SJSA1 (cell line): ENCODE measurements at regions not wholly inside any gene's neighbourhood (a gene's known extent, or its start where the extent isn't known, plus 50 kb on each side); places are given as distances from the start of the nearest gene placed in this dataset.

Source experiments
- DNase-seq, 2 experiments: peaks; one replicate each; pipeline ENCODE4 v3.0.0-alpha.2; 2015 to 2020; ENCODE audit warnings: low spot score in 2 of 2, low read depth in 1 of 2
- H3K27ac ChIP-seq: fragments of 250-450 bp; sonication (Bioruptor Pico); 2 replicates; pipeline ENCODE4 v1.5.1; 2020; ENCODE audit warnings: mild to moderate bottlenecking, moderate library complexity
- H3K27me3 ChIP-seq: fragments of 250-450 bp; sonication (Bioruptor Pico); replicated peaks from 2 replicates; pipeline ENCODE4 v1.5.1; 2020; ENCODE audit warnings: mild to moderate bottlenecking, moderate library complexity
- H3K36me3 ChIP-seq: fragments of 250-450 bp; sonication (Bioruptor Pico); 2 replicates; pipeline ENCODE4 v1.5.1; 2020; ENCODE audit warnings: mild to moderate bottlenecking
- H3K4me1 ChIP-seq: fragments of 250-450 bp; sonication (Bioruptor Pico); replicated peaks from 2 replicates; pipeline ENCODE4 v1.6.1; 2021; ENCODE audit warnings: mild to moderate bottlenecking
- H3K4me3 ChIP-seq: fragments of 250-450 bp; sonication (Bioruptor Pico); 2 replicates; pipeline ENCODE4 v1.5.1; 2020; ENCODE audit warnings: mild to moderate bottlenecking
- H3K9me3 ChIP-seq: fragments of 250-450 bp; sonication (Bioruptor Pico); replicated peaks from 2 replicates; pipeline ENCODE4 v1.5.1; 2020; ENCODE audit warnings: mild to moderate bottlenecking

DNA sequence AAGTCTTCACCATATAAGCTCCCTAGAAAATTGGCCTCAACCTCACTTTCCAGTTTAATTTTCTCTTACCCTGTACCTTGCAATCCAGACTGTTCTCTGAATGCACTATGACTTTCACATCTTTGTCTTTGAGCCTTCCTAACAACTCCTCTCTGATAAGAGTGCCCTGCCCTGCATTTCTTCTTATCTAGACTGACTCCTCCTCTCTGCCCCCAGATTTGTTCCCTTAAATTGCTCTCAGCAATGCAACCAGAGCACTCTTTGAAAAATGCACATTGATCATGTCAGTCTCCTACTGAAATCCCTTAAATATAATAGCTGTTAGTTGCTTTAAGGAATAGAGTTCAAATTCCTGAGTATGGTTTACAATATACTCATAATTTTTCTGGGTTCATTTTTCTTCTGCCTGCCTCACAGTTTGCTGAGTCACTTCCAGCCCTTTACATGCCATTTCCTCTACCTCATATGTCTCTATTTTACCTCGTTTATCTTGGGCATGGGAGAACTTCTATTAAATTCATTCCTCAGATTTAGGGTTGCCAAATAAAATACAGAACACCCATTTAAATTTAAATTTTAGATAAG, 582.7 kb upstream of the AADAT start:
- no peak for DNase-seq
- Histone ChIP-seq H3K9me3 (no peaks in the 10 kb centered on the region), H3K4me1 (no peaks in the 10 kb centered on the region), H3K4me3 (no peak overlapping the region), H3K36me3 (no peaks in the 10 kb centered on the region), H3K27me3 (no peaks in the 10 kb centered on the region), H3K27ac (no peak overlapping the region)

DNA sequence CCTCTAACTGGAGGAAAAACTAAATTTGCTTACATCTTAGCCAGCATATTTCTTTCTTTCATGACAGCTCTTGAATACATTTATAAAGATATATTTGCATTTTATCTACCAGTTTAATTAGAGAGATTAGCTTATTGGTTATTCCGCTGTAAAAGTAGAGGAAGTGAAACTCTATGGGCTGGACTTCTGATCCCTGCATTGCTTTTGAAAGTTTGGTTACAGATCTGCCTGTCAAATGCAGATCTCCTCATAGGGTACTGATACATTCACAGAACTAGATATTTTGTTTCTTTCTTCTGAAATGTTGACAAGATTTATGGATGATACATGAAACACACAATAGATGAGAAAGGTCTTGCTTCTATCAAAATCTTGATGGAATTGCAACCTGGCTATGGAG, 581.4 kb upstream of the AADAT start:
- DNase-seq: no peak
- Histone ChIP-seq H3K9me3 (no peaks in the 10 kb centered on the region; the same call in 1 of the 2 replicates), H3K27ac (no peak overlapping the region), H3K27me3 (no peaks in the 10 kb centered on the region), H3K4me1 (no peaks in the 10 kb centered on the region), H3K36me3 (no peaks in the 10 kb centered on the region), H3K4me3 (no peak overlapping the region)

DNA sequence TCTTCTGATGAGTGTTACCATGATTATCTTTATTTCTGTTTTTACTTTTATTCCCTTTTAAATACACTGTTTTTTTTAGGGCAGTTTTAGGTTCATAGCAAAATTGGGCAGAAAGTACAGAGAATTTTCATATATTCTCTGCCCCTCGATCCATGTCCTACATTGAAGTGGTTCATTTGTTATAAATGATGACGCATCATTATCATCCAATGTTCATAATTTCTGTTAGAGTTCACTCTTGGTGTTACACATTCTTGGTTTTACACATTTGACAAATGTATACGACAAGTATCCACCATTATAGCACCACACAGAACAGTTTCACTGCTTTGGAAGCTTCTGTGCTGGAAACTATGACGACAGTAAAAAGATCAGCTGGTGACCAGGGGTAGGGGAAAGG, 578.1 kb upstream of the AADAT start:
- no peak for DNase-seq
- Histone ChIP-seq H3K27ac (no peak overlapping the region), H3K36me3 (no peaks in the 10 kb centered on the region), H3K27me3 (no peaks in the 10 kb centered on the region), H3K4me3 (no peak overlapping the region), H3K4me1 (no peaks in the 10 kb centered on the region), H3K9me3 (no peaks in the 10 kb centered on the region; the same call in 1 of the 2 replicates)

DNA sequence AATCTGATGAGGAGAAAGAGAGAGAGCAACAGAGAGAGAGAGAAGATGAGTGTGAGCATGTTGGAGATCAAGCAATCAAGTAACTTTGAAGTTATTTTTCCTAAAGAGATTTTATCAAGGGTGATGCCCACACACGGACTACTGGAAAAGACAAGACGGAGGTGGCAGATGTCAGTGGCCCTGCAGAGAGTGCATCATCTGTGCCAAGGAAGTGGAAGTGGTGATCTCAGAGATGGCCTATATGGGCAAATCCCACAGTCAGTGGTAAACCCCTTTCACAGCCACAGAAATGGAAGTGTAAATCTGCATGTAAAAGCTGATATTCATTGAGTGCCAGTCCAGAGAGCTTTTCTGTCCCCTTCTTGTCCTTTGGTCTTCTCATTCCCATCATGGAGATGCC, 577.2 kb upstream of the AADAT start:
- Histone ChIP-seq H3K27ac (no peak overlapping the region), H3K4me1 (no peaks in the 10 kb centered on the region), H3K9me3 (no peaks in the 10 kb centered on the region; the same call in 1 of the 2 replicates), H3K27me3 (no peaks in the 10 kb centered on the region), H3K4me3 (no peak overlapping the region), H3K36me3 (no peaks in the 10 kb centered on the region)
- DNase-seq: no peak

DNA sequence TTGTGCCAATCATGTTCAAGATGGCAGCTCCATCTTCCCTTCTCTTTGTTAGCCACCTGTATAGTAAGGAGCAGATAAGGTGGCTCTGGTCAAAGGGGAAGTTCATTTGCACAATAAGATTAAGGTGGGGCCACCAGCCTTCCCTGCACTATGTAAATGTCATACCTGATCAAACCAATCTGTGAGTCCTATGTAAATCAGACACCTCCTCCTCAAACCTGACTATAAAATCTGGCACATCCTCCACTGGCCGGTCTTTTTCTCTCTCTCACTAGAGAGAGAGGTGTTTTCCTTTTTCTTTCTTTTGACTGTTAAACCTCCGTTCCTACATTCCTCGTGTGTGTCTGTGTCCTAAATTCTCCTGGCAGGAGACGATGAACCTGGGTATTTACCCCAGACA, 572.5 kb upstream of the AADAT start:
- no peaks in the 10 kb centered on the region; the same call in 1 of the 2 replicates for H3K9me3 ChIP-seq
- H3K27ac ChIP-seq: no peak overlapping the region
- no peaks in the 10 kb centered on the region for H3K27me3 ChIP-seq
- H3K4me1 ChIP-seq: no peaks in the 10 kb centered on the region
- no peak overlapping the region for H3K4me3 ChIP-seq
- no peak for DNase-seq
- no peaks in the 10 kb centered on the region for H3K36me3 ChIP-seq

DNA sequence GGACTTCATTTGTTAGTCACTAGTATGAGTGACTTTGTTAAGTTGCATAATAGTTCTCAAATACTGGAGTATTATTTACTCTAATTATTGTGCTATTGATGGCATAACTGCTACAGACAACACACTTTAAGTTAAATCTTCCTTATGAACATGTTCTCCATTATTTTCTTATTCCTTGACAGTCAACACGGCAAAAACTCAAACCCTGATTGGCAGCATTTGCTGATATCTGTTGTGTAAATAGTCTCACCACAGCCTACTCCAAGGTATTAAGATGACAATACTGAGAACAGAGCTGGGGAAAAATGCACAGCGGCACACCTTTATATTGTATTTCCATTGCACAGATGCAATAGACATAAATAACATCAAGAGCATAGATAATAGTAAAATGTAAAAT, 568.0 kb upstream of the AADAT start:
- DNase-seq: no peak

DNA sequence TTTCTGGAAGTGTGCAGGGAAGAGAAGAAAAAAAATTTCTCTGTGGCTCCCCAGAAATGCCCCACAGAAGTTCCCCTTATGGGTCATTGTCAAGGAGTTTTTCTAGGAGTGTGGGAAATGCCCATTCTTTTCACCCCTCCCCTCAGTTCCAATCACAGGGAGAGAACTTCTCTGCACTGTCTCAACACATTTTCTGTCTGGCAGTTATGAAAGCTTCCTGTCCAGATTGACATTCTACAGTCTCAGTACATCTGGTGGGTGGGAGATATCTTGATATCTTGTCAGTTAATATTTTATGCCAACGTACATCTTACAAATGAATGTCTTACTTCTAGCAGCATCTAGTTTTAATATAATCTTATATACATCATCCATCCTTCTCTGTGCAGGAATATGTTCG, 566.8 kb upstream of the AADAT start:
- Histone ChIP-seq H3K36me3 (no peaks in the 10 kb centered on the region), H3K9me3 (no peaks in the 10 kb centered on the region), H3K27ac (no peak overlapping the region), H3K4me3 (no peak overlapping the region), H3K27me3 (no peaks in the 10 kb centered on the region), H3K4me1 (no peaks in the 10 kb centered on the region)
- no peak for DNase-seq

More for the DNA sequence above, 568.0 kb upstream of the AADAT start:
- Histone ChIP-seq H3K4me3 (no peak overlapping the region), H3K9me3 (no peaks in the 10 kb centered on the region), H3K36me3 (no peaks in the 10 kb centered on the region), H3K4me1 (no peaks in the 10 kb centered on the region), H3K27me3 (no peaks in the 10 kb centered on the region), H3K27ac (no peak overlapping the region)

DNA sequence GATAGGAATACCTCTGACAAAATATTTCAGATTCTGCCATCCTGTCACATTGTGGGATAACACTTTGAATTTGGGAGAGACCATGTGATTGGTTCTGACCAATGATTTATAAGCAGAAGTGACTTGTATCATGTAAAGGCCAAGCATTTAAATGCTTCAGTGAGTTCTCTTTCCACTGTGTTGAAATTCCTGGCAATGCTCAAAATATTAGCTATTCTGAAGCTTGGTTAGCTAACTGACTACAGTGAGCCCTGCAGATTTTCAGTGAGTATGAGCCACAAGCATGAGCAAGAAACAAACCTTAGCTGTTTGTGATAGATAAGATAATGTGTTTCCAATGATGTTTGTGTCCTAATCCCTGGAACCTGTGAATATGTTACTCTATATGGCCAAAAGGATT, 562.8 kb upstream of the AADAT start:
- H3K4me1 ChIP-seq: no peaks in the 10 kb centered on the region
- no peak overlapping the region for H3K4me3 ChIP-seq
- H3K27ac ChIP-seq: no peak overlapping the region
- DNase-seq: no peak
- no peaks in the 10 kb centered on the region for H3K9me3 ChIP-seq
- H3K27me3 ChIP-seq: no peaks in the 10 kb centered on the region
- no peaks in the 10 kb centered on the region for H3K36me3 ChIP-seq

DNA sequence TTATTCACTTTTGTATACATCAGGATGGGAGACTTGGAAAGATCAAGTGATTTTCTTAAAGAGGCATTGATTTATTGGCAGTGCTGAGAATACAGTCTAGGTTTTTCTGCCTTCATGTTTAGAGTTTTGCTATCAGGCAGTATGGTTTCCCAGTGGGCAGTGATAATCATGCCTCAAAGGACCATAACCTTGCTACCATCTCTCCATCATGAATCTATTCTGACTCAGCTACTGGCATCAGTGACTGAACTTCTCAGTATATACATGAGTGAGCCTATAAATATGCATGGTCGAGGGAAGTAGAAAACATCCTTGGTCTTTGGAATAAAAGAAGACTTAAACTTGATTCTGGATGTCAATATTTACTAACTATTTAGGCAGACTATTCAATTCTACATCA, 562.0 kb upstream of the AADAT start:
- no peak for DNase-seq
- Histone ChIP-seq H3K27me3 (no peaks in the 10 kb centered on the region), H3K36me3 (no peaks in the 10 kb centered on the region), H3K27ac (no peak overlapping the region), H3K4me3 (no peak overlapping the region), H3K4me1 (no peaks in the 10 kb centered on the region), H3K9me3 (no peaks in the 10 kb centered on the region)

DNA sequence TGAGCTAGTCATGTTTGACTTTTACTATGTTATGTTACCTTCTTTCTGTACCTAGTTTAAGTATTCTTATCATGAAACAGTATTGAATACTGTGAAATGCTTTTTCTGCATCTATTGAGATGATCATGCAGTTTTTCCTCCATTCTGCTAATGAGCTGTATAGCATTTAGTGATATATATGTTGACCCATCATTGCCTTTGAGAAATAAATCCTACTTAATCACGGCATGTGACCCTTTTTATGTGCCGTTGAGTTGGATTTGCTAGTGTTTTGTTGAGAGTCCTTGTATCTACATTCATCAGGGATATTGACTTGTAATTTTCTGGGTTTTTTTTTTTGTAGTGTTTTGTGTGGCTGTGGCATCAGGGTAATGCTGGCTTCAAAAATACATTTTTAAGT, 537.7 kb upstream of the AADAT start:
- no peaks in the 10 kb centered on the region for H3K9me3 ChIP-seq

DNA sequence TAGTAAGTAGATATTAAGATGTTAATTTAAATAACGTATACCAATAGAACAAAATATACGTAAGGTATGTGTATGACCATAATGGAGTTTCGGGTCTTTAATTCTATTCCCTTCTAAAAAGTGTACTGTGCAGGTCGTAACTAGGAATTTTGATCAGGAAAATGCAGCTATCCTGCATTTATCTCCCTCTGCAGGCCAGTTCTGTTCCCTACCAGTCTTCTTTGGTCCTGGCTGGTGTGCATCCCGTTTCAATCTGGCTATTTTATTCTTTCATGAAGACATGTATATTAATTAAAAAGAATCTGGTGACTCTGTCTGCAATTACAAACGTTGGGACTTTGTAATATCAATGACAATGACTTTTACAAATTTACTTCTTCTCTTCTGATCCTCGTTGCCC, 534.1 kb upstream of the AADAT start:
- Histone ChIP-seq H3K4me1 (no peaks in the 10 kb centered on the region), H3K27me3 (no peaks in the 10 kb centered on the region), H3K27ac (no peak overlapping the region), H3K4me3 (no peak overlapping the region), H3K9me3 (no peaks in the 10 kb centered on the region), H3K36me3 (no peaks in the 10 kb centered on the region)
- no peak for DNase-seq

More for the DNA sequence above, 537.7 kb upstream of the AADAT start:
- no peaks in the 10 kb centered on the region for H3K36me3 ChIP-seq
- no peak overlapping the region for H3K27ac ChIP-seq
- no peaks in the 10 kb centered on the region for H3K4me1 ChIP-seq
- H3K4me3 ChIP-seq: no peak overlapping the region
- no peaks in the 10 kb centered on the region for H3K27me3 ChIP-seq
- no peak for DNase-seq

DNA sequence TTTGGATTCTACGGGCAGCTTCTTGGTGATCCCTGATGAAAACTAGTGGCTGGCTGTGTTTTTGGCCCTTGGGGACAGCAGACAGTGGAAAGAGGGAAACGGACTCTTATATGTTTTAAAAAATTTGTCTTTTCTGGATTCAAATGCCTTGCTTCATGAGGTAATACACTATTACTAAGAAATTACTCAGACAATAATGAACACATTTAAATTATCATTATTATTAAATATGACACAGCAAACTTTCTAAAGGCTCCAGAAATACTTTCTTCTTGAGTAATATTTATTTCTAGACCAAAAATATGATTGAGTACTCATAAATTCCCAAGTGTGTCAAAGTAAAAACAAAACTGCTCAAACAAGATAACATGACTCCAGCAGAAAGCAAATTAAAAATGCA, 520.7 kb upstream of the AADAT start:
- Histone ChIP-seq H3K36me3 (no peaks in the 10 kb centered on the region), H3K4me1 (no peaks in the 10 kb centered on the region), H3K27ac (no peak overlapping the region), H3K9me3 (no peaks in the 10 kb centered on the region), H3K27me3 (no peaks in the 10 kb centered on the region), H3K4me3 (no peak overlapping the region)
- DNase-seq: no peak

DNA sequence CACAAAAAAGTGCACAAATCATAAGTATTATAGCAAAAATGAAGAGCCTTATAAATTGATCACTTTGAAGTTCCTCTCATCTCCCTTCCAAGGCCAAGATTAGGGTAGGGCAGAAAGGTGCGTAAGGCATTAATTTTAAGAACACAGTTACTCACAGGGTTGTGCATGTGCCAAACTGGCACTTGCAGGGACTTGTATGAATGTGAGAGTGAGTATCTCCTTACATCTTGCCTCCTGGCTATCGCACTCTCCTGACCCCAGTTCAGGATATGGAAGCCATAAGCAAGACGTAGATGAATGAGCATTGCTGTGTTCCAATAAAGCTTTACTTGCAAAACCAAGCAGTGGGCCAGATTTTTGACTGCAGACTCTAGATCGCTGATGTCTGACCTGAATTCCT, 510.1 kb upstream of the AADAT start:
- Histone ChIP-seq H3K4me3 (no peak overlapping the region), H3K9me3 (no peaks in the 10 kb centered on the region), H3K27me3 (no peaks in the 10 kb centered on the region), H3K36me3 (no peaks in the 10 kb centered on the region), H3K27ac (no peak overlapping the region), H3K4me1 (no peaks in the 10 kb centered on the region)
- no peak for DNase-seq

DNA sequence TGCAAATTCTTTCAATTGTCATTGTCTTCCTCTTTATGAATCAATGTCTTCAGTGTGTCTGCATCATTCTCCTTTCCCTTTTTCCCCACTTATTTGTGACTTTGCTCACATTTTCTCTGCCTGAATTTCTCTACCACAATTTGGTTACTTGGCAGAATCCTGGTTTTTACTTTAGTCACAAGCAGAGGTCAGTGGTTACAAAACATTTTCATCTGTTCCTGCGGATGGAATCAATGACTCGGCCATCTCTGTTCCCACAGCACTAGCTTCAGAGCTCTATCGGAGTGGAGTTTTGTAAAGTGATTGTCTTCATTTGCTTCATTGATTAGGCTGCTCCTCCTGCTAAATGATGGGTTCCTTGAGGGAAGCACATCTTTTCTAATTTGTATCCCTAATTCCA, 501.3 kb upstream of the AADAT start:
- Histone ChIP-seq H3K27me3 (no peaks in the 10 kb centered on the region), H3K4me1 (no peaks in the 10 kb centered on the region), H3K9me3 (0 out of 2 replicates have a peak, but pooled peaks cover 3% of the 10 kb centered on the region), H3K36me3 (no peaks in the 10 kb centered on the region), H3K4me3 (no peak overlapping the region), H3K27ac (no peak overlapping the region)
- DNase-seq: no peak

DNA sequence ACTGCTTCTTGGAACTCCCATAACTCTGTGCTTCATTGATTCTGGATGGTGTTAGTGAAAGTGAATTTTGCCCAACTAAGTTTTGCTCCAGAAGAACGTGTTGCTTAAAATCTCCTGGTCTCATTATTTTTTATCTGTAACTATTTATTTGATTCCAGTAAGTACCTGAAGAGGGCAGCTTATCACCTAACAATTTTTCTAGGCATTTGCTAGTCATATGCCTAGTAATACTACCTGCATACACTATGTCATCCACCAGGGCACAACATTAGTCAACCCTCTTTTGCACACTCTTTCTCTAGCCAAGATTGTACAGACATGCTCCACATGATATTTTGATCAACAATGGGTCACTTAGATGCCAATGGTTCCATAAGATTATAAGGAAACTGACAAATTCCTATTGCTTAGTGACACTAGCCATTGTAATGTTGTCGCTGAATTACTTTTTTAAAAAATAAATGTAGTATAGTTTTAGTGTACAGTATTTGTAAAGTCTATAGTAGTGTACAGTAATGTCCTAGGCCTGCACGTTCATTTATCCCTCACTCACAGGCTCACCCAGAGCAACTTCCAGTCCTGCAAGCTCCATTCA, 499.9 kb upstream of the AADAT start:
- H3K36me3 ChIP-seq: no peaks in the 10 kb centered on the region
- H3K9me3 ChIP-seq: 0 out of 2 replicates have a peak, but pooled peaks cover 3% of the 10 kb centered on the region
- no peak overlapping the region for H3K4me3 ChIP-seq
- H3K4me1 ChIP-seq: no peaks in the 10 kb centered on the region
- no peaks in the 10 kb centered on the region for H3K27me3 ChIP-seq
- DNase-seq: no peak
- H3K27ac ChIP-seq: no peak overlapping the region
